ENCODE measurements at regions not wholly inside any gene's neighbourhood (a gene's known extent, or its start where the extent isn't known, plus 50 kb on each side); places are given as distances from the start of the nearest gene placed in this dataset.

- TF ChIP-seq CTCF (IDR thresholded peaks at IDR 0.05) (no peak), EP300 (IDR thresholded peaks at IDR 0.05) (no peak), POLR2AphosphoS5 (IDR thresholded peaks at IDR 0.05) (peak; percentile 24 to 73 (median 44)), POLR2A (IDR thresholded peaks at IDR 0.05) (peak in 1 of 2 donors; percentile 71)
Measured at GRCh38 chr1:148263128-148263905, 111.2 kb upstream of the NBPF11 start.
